ENCODE measurements at regions not wholly inside any gene's neighbourhood (a gene's known extent, or its start where the extent isn't known, plus 50 kb on each side); places are given as distances from the start of the nearest gene placed in this dataset.

- TF ChIP-seq CTCF (IDR thresholded peaks at IDR 0.05; ENCODE audit: insufficient read depth, low read length, poor library complexity, severe bottlenecking) (no peak), EZH2phosphoT487 (conservative IDR thresholded peaks at IDR 0.05; ENCODE audit: low read length) (no peak)
Observed at GRCh38 chr16:61149709-61150108, 886.5 kb downstream of the CDH8 start.

Data from SU-DHL-6 (cell line).